Activated CD4-positive, alpha-beta T cell treated with anti-CD3 and anti-CD28 coated beads, Interleukin-2, amount 50 U/mL, for 4 hours (primary cell): ENCODE measurements at regions not wholly inside any gene's neighbourhood (a gene's known extent, or its start where the extent isn't known, plus 50 kb on each side); places are given as distances from the start of the nearest gene placed in this dataset.

Experiments used
- DNase-seq, 2 experiments: peaks; one replicate each; pipeline ENCODE4 v3.0.0-alpha.2; 2020

- DNase-seq = no peak
Measured at GRCh38 chr1:2866422-2867086, 65.1 kb upstream of the TTC34 start.

GRCh38 chr1:2867087-2867425 lies 65.6 kb upstream of the TTC34 start:
- no peak for DNase-seq

- DNase-seq = no peak
Measured at GRCh38 chr1:2867861-2868260, 66.4 kb upstream of the TTC34 start.

- DNase-seq = no peak
Measured at GRCh38 chr1:2868571-2869195, 67.2 kb upstream of the TTC34 start.

GRCh38 chr1:2871246-2871815 lies 69.8 kb upstream of the TTC34 start:
- DNase-seq = no peak

GRCh38 chr1:2874207-2874606 lies 72.7 kb upstream of the TTC34 start:
- no peak for DNase-seq

- no peak for DNase-seq
Measured at GRCh38 chr1:2874607-2875480, 73.4 kb upstream of the TTC34 start.

GRCh38 chr1:2875707-2876561 lies 74.4 kb upstream of the TTC34 start:
- no peak for DNase-seq

- DNase-seq = no peak
Measured at GRCh38 chr1:2876846-2877245, 75.4 kb upstream of the TTC34 start.

- no peak for DNase-seq
Measured at GRCh38 chr1:2877391-2877790, 75.9 kb upstream of the TTC34 start.

GRCh38 chr1:2878591-2878990 lies 77.1 kb upstream of the TTC34 start:
- no peak for DNase-seq

- DNase-seq = no peak
Measured at GRCh38 chr1:2879026-2879425, 77.5 kb upstream of the TTC34 start.

- no peak for DNase-seq
Measured at GRCh38 chr1:2879591-2879990, 78.1 kb upstream of the TTC34 start.

GRCh38 chr1:2880086-2880485 lies 78.6 kb upstream of the TTC34 start:
- no peak for DNase-seq

GRCh38 chr1:2880812-2881295 lies 79.4 kb upstream of the TTC34 start:
- DNase-seq = no peak

- no peak for DNase-seq
Measured at GRCh38 chr1:2881556-2881955, 80.1 kb upstream of the TTC34 start.

GRCh38 chr1:2882966-2883696 lies 81.6 kb upstream of the TTC34 start:
- DNase-seq = no peak

- DNase-seq = no peak
Measured at GRCh38 chr1:2885001-2885400, 83.5 kb upstream of the TTC34 start.

- DNase-seq = no peak
Measured at GRCh38 chr1:2886631-2887030, 85.1 kb upstream of the TTC34 start.

- DNase-seq = no peak
Measured at GRCh38 chr1:2887941-2888855, 86.7 kb upstream of the TTC34 start.
